ENCODE measurements at regions not wholly inside any gene's neighbourhood (a gene's known extent, or its start where the extent isn't known, plus 50 kb on each side); places are given as distances from the start of the nearest gene placed in this dataset.

DNA sequence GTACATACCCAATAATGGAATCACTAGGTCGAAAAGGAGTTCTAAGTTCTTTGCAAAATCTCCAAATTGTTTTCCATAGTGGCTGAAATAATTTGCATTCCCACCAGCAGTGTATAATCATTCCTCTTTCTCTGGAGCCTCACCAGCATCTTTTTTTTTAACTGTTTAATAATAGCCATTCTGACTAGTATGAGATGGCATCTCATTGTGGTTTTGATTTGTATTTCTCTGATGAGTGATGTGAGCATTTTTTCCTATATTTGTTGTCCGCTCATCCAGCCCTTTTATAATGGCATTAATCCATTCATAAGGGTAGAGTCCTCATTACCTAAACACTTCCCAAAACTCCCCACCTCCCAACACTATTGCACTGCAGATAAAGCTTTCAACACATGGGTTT, 278.3 kb downstream of the SEC23A start:
- no peak for ATAC-seq
- Mint-ChIP-seq H3K4me1 (no peaks in the 10 kb centered on the region), H3K27ac (no peak overlapping the region), H3K4me3 (no peak overlapping the region), H3K9me3 (peaks cover 0 to 2% (median 0%) of the 10 kb centered on the region in 11 donors), H3K27me3 (peaks cover 0 to 9% (median 0%) of the 10 kb centered on the region in 5 donors), H3K36me3 (no peaks in the 10 kb centered on the region)
- CTCF ChIA-PET = no interaction called here
- H3K36me3 ChIP-seq (ENCODE audit: control insufficient read depth in 2 of 3, insufficient read depth in 3 of 3, low read length in 3 of 3) = no peaks in the 10 kb centered on the region
- intact Hi-C loops (cut with micrococcal nuclease) = no loop called here
- H3K4me3 ChIP-seq (ENCODE audit: low read length) = no peak overlapping the region
- no peak overlapping the region for H3K27ac ChIP-seq (ENCODE audit: low read depth, low read length)
- peaks cover 0 to 4% (median 0%) of the 10 kb centered on the region in 3 experiments for H3K9me3 ChIP-seq (ENCODE audit: control insufficient read depth in 2 of 3, low read length in 3 of 3)
- H3K4me1 ChIP-seq (ENCODE audit: control insufficient read depth in 2 of 2, insufficient read depth in 2 of 2, low read length in 2 of 2) = no peaks in the 10 kb centered on the region
- H3K27me3 ChIP-seq (ENCODE audit: control insufficient read depth in 2 of 2, insufficient read depth in 2 of 2, low read length in 2 of 2) = no peaks in the 10 kb centered on the region
- POLR2A ChIA-PET = no interaction called here
- DNase-seq = no peak

DNA sequence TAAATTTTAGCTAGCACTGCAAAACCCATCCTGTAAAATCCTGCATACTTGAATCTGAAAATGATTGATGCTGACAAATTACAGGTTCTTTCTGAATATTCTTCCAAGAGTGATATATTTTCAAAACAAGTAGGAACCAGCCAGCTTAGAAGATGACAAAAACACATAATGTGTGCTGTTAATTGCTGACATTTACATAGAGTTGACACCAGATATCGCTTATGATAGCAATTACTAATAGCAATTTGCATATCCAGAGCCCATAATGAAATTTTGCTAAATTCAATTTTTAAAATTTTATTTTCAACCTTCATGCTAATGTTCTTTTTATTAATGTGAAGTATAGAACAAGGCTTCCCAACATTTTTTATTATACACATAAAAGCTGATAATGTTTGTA, 284.5 kb downstream of the SEC23A start:
- H3K27me3 Mint-ChIP-seq = peaks cover 0 to 6% (median 0%) of the 10 kb centered on the region in 5 donors
- H3K27ac Mint-ChIP-seq = no peak overlapping the region
- H3K36me3 Mint-ChIP-seq = no peaks in the 10 kb centered on the region
- Histone ChIP-seq H3K27me3 (ENCODE audit: control insufficient read depth in 2 of 2, insufficient read depth in 2 of 2, low read length in 2 of 2) (no peaks in the 10 kb centered on the region), H3K9me3 (ENCODE audit: control insufficient read depth in 2 of 3, low read length in 3 of 3) (peaks cover 0 to 4% (median 0%) of the 10 kb centered on the region in 3 experiments), H3K4me3 (ENCODE audit: low read length) (no peak overlapping the region), H3K4me1 (ENCODE audit: control insufficient read depth in 2 of 2, insufficient read depth in 2 of 2, low read length in 2 of 2) (no peaks in the 10 kb centered on the region), H3K27ac (ENCODE audit: low read depth, low read length) (no peak overlapping the region), H3K36me3 (ENCODE audit: control insufficient read depth in 2 of 3, insufficient read depth in 3 of 3, low read length in 3 of 3) (no peaks in the 10 kb centered on the region)
- no peaks in the 10 kb centered on the region for H3K4me1 Mint-ChIP-seq
- DNase-seq (no peak), ATAC-seq (no peak)
- ChIA-PET CTCF (no interaction called here), POLR2A (no interaction called here)
- peaks cover 0 to 4% (median 0%) of the 10 kb centered on the region in 11 donors for H3K9me3 Mint-ChIP-seq
- no peak overlapping the region for H3K4me3 Mint-ChIP-seq
- intact Hi-C loops (cut with micrococcal nuclease) = no loop called here

DNA sequence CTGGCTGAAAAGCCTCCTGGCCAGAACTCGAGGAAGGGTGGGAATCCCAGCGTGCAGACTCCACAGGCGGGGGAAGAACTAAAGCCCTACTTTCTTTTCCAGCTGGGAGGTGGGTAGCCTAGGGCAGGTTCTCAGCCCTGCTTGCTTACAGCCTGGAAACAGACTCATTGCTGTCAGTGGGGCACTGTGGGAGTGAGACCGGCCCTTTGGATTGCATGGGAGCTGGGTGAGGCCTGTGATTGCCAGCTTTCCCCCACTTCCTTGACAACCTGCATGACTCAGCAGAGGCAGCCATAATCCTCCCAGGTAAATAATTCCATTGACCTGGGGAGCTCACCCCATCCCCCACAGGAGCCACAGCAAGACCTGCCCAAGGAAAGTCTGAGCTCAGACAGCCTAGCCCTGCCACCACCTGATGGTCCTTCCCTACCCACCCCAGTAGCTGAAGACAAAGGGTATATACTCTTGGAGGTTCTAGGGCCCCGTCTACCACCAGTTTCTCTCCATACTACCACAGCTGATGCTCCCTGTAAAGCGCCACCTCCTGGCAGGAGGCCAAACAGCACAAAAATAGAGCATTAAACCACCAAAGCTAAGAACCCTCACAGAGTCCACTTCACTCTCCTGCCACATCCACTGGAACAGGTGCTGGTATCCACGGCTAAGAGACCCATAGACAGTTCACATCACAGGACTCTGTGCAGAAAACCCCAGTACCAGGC, 294.1 kb downstream of the SEC23A start:
- CTCF ChIA-PET = interaction anchor here (0.6 kb wide), 1 partner anchor 22 kb away, joined by 3 read pairs; no protein-coding TSS in a partner anchor

DNA sequence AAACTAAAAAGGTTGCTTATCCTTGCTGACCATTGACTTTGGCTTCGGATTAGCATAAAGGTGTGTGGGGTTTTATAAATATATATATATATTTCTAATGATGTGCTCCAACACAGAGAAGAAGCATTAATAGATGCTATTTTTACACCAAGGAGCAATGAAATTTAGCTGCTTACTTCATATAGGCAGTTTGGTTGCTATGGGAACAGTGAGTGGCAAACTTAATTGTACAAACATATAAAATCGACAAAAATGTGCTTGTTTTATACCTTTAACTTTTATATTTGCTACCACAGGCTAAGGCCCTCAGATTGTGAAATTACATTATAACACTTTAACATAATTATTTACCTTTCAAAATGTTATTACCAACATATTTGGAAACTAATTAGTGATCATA, 303.4 kb downstream of the SEC23A start:
- Mint-ChIP-seq H3K27ac (no peak overlapping the region), H3K4me1 (no peaks in the 10 kb centered on the region), H3K4me3 (no peak overlapping the region), H3K9me3 (peaks cover 3 to 32% (median 8%) of the 10 kb centered on the region in 11 donors), H3K36me3 (no peaks in the 10 kb centered on the region), H3K27me3 (peaks cover 0 to 7% (median 6%) of the 10 kb centered on the region in 5 donors)
- DNase-seq (no peak), ATAC-seq (no peak)
- Histone ChIP-seq H3K27ac (ENCODE audit: low read depth, low read length) (no peak overlapping the region), H3K4me1 (ENCODE audit: control insufficient read depth in 2 of 2, insufficient read depth in 2 of 2, low read length in 2 of 2) (no peaks in the 10 kb centered on the region), H3K27me3 (ENCODE audit: control insufficient read depth in 2 of 2, insufficient read depth in 2 of 2, low read length in 2 of 2) (no peaks in the 10 kb centered on the region), H3K9me3 (ENCODE audit: control insufficient read depth in 2 of 3, low read length in 3 of 3) (no peaks in the 10 kb centered on the region), H3K36me3 (ENCODE audit: control insufficient read depth in 2 of 3, insufficient read depth in 3 of 3, low read length in 3 of 3) (no peaks in the 10 kb centered on the region), H3K4me3 (ENCODE audit: low read length) (no peak overlapping the region)
- POLR2A ChIA-PET = no interaction called here
- intact Hi-C loops (cut with micrococcal nuclease) = no loop called here
- CTCF ChIA-PET = no interaction called here

More for the DNA sequence above, 294.1 kb downstream of the SEC23A start:
- H3K9me3 ChIP-seq (ENCODE audit: control insufficient read depth in 2 of 3, low read length in 3 of 3) = no peaks in the 10 kb centered on the region
- H3K36me3 ChIP-seq (ENCODE audit: control insufficient read depth in 2 of 3, insufficient read depth in 3 of 3, low read length in 3 of 3) = no peaks in the 10 kb centered on the region
- H3K27me3 ChIP-seq (ENCODE audit: control insufficient read depth in 2 of 2, insufficient read depth in 2 of 2, low read length in 2 of 2) = no peaks in the 10 kb centered on the region
- Mint-ChIP-seq H3K4me3 (no peak overlapping the region), H3K27me3 (peaks cover 0 to 12% (median 0%) of the 10 kb centered on the region in 5 donors), H3K27ac (no peak overlapping the region), H3K4me1 (no peaks in the 10 kb centered on the region), H3K36me3 (peaks cover 0 to 6% (median 0%) of the 10 kb centered on the region in 5 donors), H3K9me3 (peaks cover 0 to 36% (median 13%) of the 10 kb centered on the region in 11 donors)
- DNase-seq (no peak), ATAC-seq (no peak)
- no peak overlapping the region for H3K4me3 ChIP-seq (ENCODE audit: low read length)
- POLR2A ChIA-PET = no interaction called here
- H3K27ac ChIP-seq (ENCODE audit: low read depth, low read length) = no peak overlapping the region
- intact Hi-C loops (cut with micrococcal nuclease) = no loop called here
- no peaks in the 10 kb centered on the region for H3K4me1 ChIP-seq (ENCODE audit: control insufficient read depth in 2 of 2, insufficient read depth in 2 of 2, low read length in 2 of 2)

DNA sequence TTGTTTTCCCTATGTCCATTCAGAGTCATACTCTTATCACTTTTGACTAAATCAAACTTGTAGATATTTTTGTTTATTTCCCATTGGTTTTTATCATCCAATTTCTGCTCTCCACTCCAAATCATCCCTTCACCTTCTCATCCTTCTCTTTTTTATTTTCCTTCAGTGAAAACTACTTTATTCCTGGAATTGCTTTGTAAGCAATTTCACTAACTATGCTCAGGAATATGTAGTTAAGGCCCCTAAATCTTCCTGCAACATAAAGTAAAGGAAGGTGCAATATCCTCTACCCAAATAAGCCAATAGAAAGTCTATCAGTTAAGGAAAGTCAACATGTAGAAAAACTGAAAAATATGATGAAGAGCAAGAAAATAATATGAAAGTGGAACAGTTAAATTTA, 308.4 kb downstream of the SEC23A start:
- H3K36me3 ChIP-seq (ENCODE audit: control insufficient read depth in 2 of 3, insufficient read depth in 3 of 3, low read length in 3 of 3) = no peaks in the 10 kb centered on the region
- H3K9me3 Mint-ChIP-seq = peaks cover 0 to 6% (median 2%) of the 10 kb centered on the region in 11 donors

DNA sequence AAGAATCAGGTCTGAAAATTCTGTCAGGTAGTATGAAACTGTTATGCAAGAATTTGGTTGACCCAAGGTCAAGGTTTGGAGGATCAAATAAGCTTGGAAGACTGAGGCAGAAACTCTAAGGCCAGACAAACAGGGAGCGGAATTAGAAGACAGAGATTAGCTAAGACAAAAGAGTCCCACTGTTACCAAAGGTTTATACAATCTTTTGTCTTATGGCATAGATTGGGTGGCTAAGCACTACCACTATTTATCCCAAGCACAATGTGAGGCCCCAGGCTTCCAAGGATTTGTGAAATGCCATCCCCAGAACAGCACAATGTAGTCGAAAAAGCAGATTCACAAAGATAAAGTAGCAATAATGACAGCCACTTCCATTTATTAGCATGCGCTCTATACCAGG, 311.2 kb downstream of the SEC23A start:
- intact Hi-C loops (cut with micrococcal nuclease) = no loop called here
- CTCF ChIA-PET = no interaction called here
- no peak overlapping the region for H3K4me3 Mint-ChIP-seq
- no peaks in the 10 kb centered on the region for H3K36me3 Mint-ChIP-seq
- H3K27ac Mint-ChIP-seq = no peak overlapping the region
- Histone ChIP-seq H3K27me3 (ENCODE audit: control insufficient read depth in 2 of 2, insufficient read depth in 2 of 2, low read length in 2 of 2) (no peaks in the 10 kb centered on the region), H3K27ac (ENCODE audit: low read depth, low read length) (no peak overlapping the region), H3K4me3 (ENCODE audit: low read length) (no peak overlapping the region), H3K4me1 (ENCODE audit: control insufficient read depth in 2 of 2, insufficient read depth in 2 of 2, low read length in 2 of 2) (no peaks in the 10 kb centered on the region), H3K9me3 (ENCODE audit: control insufficient read depth in 2 of 3, low read length in 3 of 3) (no peaks in the 10 kb centered on the region), H3K36me3 (ENCODE audit: control insufficient read depth in 2 of 3, insufficient read depth in 3 of 3, low read length in 3 of 3) (no peaks in the 10 kb centered on the region)
- peaks cover 0 to 11% (median 5%) of the 10 kb centered on the region in 5 donors for H3K27me3 Mint-ChIP-seq
- H3K9me3 Mint-ChIP-seq = peaks cover 0 to 6% (median 0%) of the 10 kb centered on the region in 11 donors
- ATAC-seq = no peak
- no peak for DNase-seq
- POLR2A ChIA-PET = no interaction called here
- H3K4me1 Mint-ChIP-seq = no peaks in the 10 kb centered on the region

More for the DNA sequence above, 308.4 kb downstream of the SEC23A start:
- H3K4me3 Mint-ChIP-seq = no peak overlapping the region
- H3K27me3 ChIP-seq (ENCODE audit: control insufficient read depth in 2 of 2, insufficient read depth in 2 of 2, low read length in 2 of 2) = no peaks in the 10 kb centered on the region
- ChIA-PET POLR2A (no interaction called here), CTCF (no interaction called here)
- no peaks in the 10 kb centered on the region for H3K9me3 ChIP-seq (ENCODE audit: control insufficient read depth in 2 of 3, low read length in 3 of 3)
- H3K4me3 ChIP-seq (ENCODE audit: low read length) = no peak overlapping the region
- intact Hi-C loops (cut with micrococcal nuclease) = no loop called here
- no peaks in the 10 kb centered on the region for H3K4me1 ChIP-seq (ENCODE audit: control insufficient read depth in 2 of 2, insufficient read depth in 2 of 2, low read length in 2 of 2)
- H3K4me1 Mint-ChIP-seq = no peaks in the 10 kb centered on the region
- H3K27ac ChIP-seq (ENCODE audit: low read depth, low read length) = no peak overlapping the region
- H3K36me3 Mint-ChIP-seq = no peaks in the 10 kb centered on the region
- no peak for DNase-seq
- H3K27ac Mint-ChIP-seq = no peak overlapping the region
- H3K27me3 Mint-ChIP-seq = peaks cover 0 to 11% (median 5%) of the 10 kb centered on the region in 5 donors
- ATAC-seq = no peak

DNA sequence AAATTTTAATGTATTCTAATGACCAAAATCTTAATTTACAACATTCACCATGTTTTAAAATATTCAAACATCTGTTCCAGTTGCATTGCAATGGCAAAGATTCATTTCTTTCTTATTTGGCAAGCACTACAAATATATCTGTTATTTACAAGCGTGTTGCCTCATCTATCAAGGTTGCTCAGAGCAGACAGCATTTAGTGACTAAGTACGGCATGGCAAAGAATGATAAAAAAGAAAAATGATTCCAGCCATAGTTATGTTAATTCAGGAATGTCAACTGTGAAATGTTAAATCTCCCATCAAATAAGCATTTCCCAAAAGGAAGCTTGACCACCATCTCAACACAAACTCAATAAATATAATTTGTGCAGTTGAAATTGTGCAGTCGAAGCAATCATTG, 312.1 kb downstream of the SEC23A start:
- ChIA-PET CTCF (no interaction called here), POLR2A (no interaction called here)
- Histone ChIP-seq H3K27ac (ENCODE audit: low read depth, low read length) (no peak overlapping the region), H3K27me3 (ENCODE audit: control insufficient read depth in 2 of 2, insufficient read depth in 2 of 2, low read length in 2 of 2) (no peaks in the 10 kb centered on the region), H3K9me3 (ENCODE audit: control insufficient read depth in 2 of 3, low read length in 3 of 3) (no peaks in the 10 kb centered on the region), H3K36me3 (ENCODE audit: control insufficient read depth in 2 of 3, insufficient read depth in 3 of 3, low read length in 3 of 3) (no peaks in the 10 kb centered on the region), H3K4me3 (ENCODE audit: low read length) (no peak overlapping the region), H3K4me1 (ENCODE audit: control insufficient read depth in 2 of 2, insufficient read depth in 2 of 2, low read length in 2 of 2) (no peaks in the 10 kb centered on the region)
- intact Hi-C loops (cut with micrococcal nuclease) = no loop called here
- peaks cover 0 to 11% (median 5%) of the 10 kb centered on the region in 5 donors for H3K27me3 Mint-ChIP-seq
- H3K4me1 Mint-ChIP-seq = no peaks in the 10 kb centered on the region
- no peak overlapping the region for H3K4me3 Mint-ChIP-seq
- ATAC-seq (no peak), DNase-seq (no peak)
- peaks cover 0 to 6% (median 0%) of the 10 kb centered on the region in 11 donors for H3K9me3 Mint-ChIP-seq
- H3K27ac Mint-ChIP-seq = no peak overlapping the region
- H3K36me3 Mint-ChIP-seq = no peaks in the 10 kb centered on the region
